Tibial artery (tissue), 4 donors: ENCODE measurements at regions not wholly inside any gene's neighbourhood (a gene's known extent, or its start where the extent isn't known, plus 50 kb on each side); places are given as distances from the start of the nearest gene placed in this dataset.
"Not testable (repeated sequence)": the region's sequence is repeated elsewhere in the genome, so short reads cannot be mapped to it uniquely, and the experiment has no call there.

Source experiments
- DNase-seq, 2 donors: peaks; one replicate each; pipeline ENCODE4 v3.0.0-alpha.2; 2019
- H3K27ac ChIP-seq, 2 donors: fragments of 200-600 bp; sonication (generic) in 1 of 2; 1 replicate in 1 of 2; 2 replicates in 1 of 2; pipeline ENCODE4 v1.5.1; 2018 to 2019; ENCODE audit warnings: mild to moderate bottlenecking in 1 of 2
- H3K27me3 ChIP-seq, 2 donors: fragments of 200-600 bp; sonication (generic) in 1 of 2; one replicate each; pipeline versions ENCODE4 v1.5.1 to v1.6.0; 2016 to 2019
- H3K36me3 ChIP-seq, 3 donors: fragments of 200-600 bp; sonication (generic) in 2 of 3; one replicate each; pipeline ENCODE4 v1.5.1; 2016 to 2019; ENCODE audit warnings: mild to moderate bottlenecking in 2 of 3
- H3K4me1 ChIP-seq, 4 donors: fragments of 200-600 bp; sonication (generic) in 2 of 4; 1 replicate in 3 of 4; 2 replicates in 1 of 4; pipeline ENCODE4 v1.5.1; 2016 to 2019
- H3K4me3 ChIP-seq, 2 donors: fragments of 200-600 bp; sonication (generic) in 1 of 2; 1 replicate in 1 of 2; 2 replicates in 1 of 2; pipeline ENCODE4 v1.5.1; 2018 to 2019; ENCODE audit warnings: mild to moderate bottlenecking in 2 of 2
- H3K9me3 ChIP-seq, 3 donors: fragments of 200-600 bp; sonication (generic) in 1 of 3; one replicate each; pipeline ENCODE4 v1.5.1; 2016 to 2019
- CTCF ChIP-seq, 2 experiments: fragments of 200-600 bp in 1 of 2; fragments of 450-650 bp in 1 of 2; IDR thresholded peaks; one replicate each; pipeline ENCODE4 v1.5.1; 2017 to 2019; ENCODE audit warnings: antibody characterized with exemption in 2 of 2, mild to moderate bottlenecking in 1 of 2, moderate library complexity in 1 of 2
- intact Hi-C: fragments of 100-400 bp; cut with DNase I; formaldehyde crosslinking; loops from one replicate; pipeline ENCODE4 v1.15.0; 2023; ENCODE audit warnings: low total_unique reads

- DNase-seq, result peak; percentile 59 to 64
- no peak overlapping the region for H3K4me3 ChIP-seq
- peaks cover 0 to 14% (median 3%) of the 10 kb centered on the region in 4 donors for H3K4me1 ChIP-seq
- intact Hi-C loops, result no loop called here
- H3K27me3 ChIP-seq, result no peaks in the 10 kb centered on the region
- no peak for TF ChIP-seq CTCF (IDR thresholded peaks at IDR 0.05)
- H3K9me3 ChIP-seq, result no peaks in the 10 kb centered on the region
- H3K27ac ChIP-seq, result peak overlapping the region in 1 of 2 donors; percentile 29
- no peaks in the 10 kb centered on the region for H3K36me3 ChIP-seq
These were observed 90.8 kb upstream of the EEPD1 start for GRCh38 chr7:36062154-36062815.

- DNase-seq, result peak in 1 of 2 donors; percentile 3
- Histone ChIP-seq H3K36me3 (no peaks in the 10 kb centered on the region), H3K27ac (no peak overlapping the region), H3K4me3 (no peak overlapping the region), H3K27me3 (no peaks in the 10 kb centered on the region), H3K4me1 (peaks cover 0 to 14% (median 3%) of the 10 kb centered on the region in 4 donors), H3K9me3 (no peaks in the 10 kb centered on the region)
- TF ChIP-seq CTCF (IDR thresholded peaks at IDR 0.05), result no peak
- intact Hi-C loops, result no loop called here
These were observed 88.4 kb upstream of the EEPD1 start for GRCh38 chr7:36064676-36065075.

GRCh38 chr7:36065563-36066342 lies 87.3 kb upstream of the EEPD1 start:
- H3K27me3 ChIP-seq, H3K9me3 ChIP-seq, intact Hi-C loops, H3K36me3 ChIP-seq, H3K4me3 ChIP-seq, H3K27ac ChIP-seq, DNase-seq: not testable (repeated sequence)
- H3K4me1 ChIP-seq, result peaks cover 0 to 14% (median 3%) of the 10 kb centered on the region in 4 donors

GRCh38 chr7:36066343-36066664 lies 86.8 kb upstream of the EEPD1 start:
- no peaks in the 10 kb centered on the region for H3K36me3 ChIP-seq
- no peaks in the 10 kb centered on the region for H3K27me3 ChIP-seq
- no peak for TF ChIP-seq CTCF (IDR thresholded peaks at IDR 0.05)
- no peak overlapping the region for H3K27ac ChIP-seq
- H3K4me3 ChIP-seq, result no peak overlapping the region
- H3K4me1 ChIP-seq, result peaks cover 0 to 14% (median 3%) of the 10 kb centered on the region in 4 donors
- no peaks in the 10 kb centered on the region for H3K9me3 ChIP-seq
- DNase-seq, result no peak
- intact Hi-C loops, result no loop called here

- no peak for DNase-seq
These were observed 82.8 kb upstream of the EEPD1 start for GRCh38 chr7:36070230-36070629.

More at GRCh38 chr7:36070230-36070629, 82.8 kb upstream of the EEPD1 start:
- H3K27ac ChIP-seq, result no peak overlapping the region
- H3K9me3 ChIP-seq, result no peaks in the 10 kb centered on the region
- intact Hi-C loops, result no loop called here
- H3K27me3 ChIP-seq, result no peaks in the 10 kb centered on the region
- no peak overlapping the region for H3K4me3 ChIP-seq
- no peaks in the 10 kb centered on the region for H3K4me1 ChIP-seq
- H3K36me3 ChIP-seq, result no peaks in the 10 kb centered on the region
- TF ChIP-seq CTCF (IDR thresholded peaks at IDR 0.05), result no peak
